Thyroid gland (tissue), 4 donors: ENCODE measurements at regions not wholly inside any gene's neighbourhood (a gene's known extent, or its start where the extent isn't known, plus 50 kb on each side); places are given as distances from the start of the nearest gene placed in this dataset.

Experiments
- DNase-seq, 2 donors: peaks; one replicate each; pipeline ENCODE4 v3.0.0-alpha.2; 2019
- H3K27ac ChIP-seq, 3 donors: fragments of 200-600 bp; sonication (generic); 1 replicate in 2 of 3; 2 replicates in 1 of 3; pipeline ENCODE4 v1.5.1; 2016 to 2019; ENCODE audit warnings: mild to moderate bottlenecking in 1 of 3, moderate library complexity in 1 of 3
- H3K27me3 ChIP-seq: fragments of 200-600 bp; sonication (generic); one replicate; pipeline ENCODE4 v1.5.1; 2019
- H3K36me3 ChIP-seq, 2 donors: fragments of 200-600 bp; sonication (generic); one replicate each; pipeline ENCODE4 v1.5.1; 2016 to 2019
- H3K4me1 ChIP-seq, 2 donors: fragments of 200-600 bp; sonication (generic); one replicate each; pipeline ENCODE4 v1.5.1; 2017 to 2019
- H3K4me3 ChIP-seq, 3 donors: fragments of 200-600 bp; sonication (generic); replicated peaks in 1 of 3; 1 replicate in 2 of 3; 2 replicates in 1 of 3; pipeline ENCODE4 v1.5.1; 2016; ENCODE audit warnings: mild to moderate bottlenecking in 1 of 3
- H3K9me3 ChIP-seq: fragments of 200-600 bp; sonication (generic); one replicate; pipeline ENCODE4 v1.5.1; 2017
- POLR2A ChIP-seq, 2 donors: fragments of 450-650 bp; IDR thresholded peaks; one replicate each; pipeline ENCODE4 v1.6.1; 2017; ENCODE audit warnings: antibody characterized with exemption in 2 of 2, mild to moderate bottlenecking in 2 of 2, moderate library complexity in 1 of 2
- WGBS, 2 donors: methylation state at CpG; one replicate each; pipeline ENCODE4 v1.1.5; 2017; 5-methylcytosine and 5-hydroxymethylcytosine counted together
- intact Hi-C: fragments of 100-400 bp; cut with DNase I; formaldehyde crosslinking; loops from one replicate; pipeline ENCODE4 v1.15.1; 2023
- TF ChIP-seq, protein P1 (sequence below), 6 experiments: fragments of 200-600 bp in 3 of 6; fragments of 450-650 bp in 3 of 6; sonication (generic) in 3 of 6; IDR thresholded peaks; one replicate each; pipeline ENCODE4 v1.5.1; 2016 to 2019; ENCODE audit warnings: antibody characterized with exemption in 6 of 6, mild to moderate bottlenecking in 2 of 6, inconsistent platforms in 1 of 6, moderate library complexity in 1 of 6

- H3K27ac ChIP-seq, result no peak overlapping the region
- TF ChIP-seq, protein P1, sequence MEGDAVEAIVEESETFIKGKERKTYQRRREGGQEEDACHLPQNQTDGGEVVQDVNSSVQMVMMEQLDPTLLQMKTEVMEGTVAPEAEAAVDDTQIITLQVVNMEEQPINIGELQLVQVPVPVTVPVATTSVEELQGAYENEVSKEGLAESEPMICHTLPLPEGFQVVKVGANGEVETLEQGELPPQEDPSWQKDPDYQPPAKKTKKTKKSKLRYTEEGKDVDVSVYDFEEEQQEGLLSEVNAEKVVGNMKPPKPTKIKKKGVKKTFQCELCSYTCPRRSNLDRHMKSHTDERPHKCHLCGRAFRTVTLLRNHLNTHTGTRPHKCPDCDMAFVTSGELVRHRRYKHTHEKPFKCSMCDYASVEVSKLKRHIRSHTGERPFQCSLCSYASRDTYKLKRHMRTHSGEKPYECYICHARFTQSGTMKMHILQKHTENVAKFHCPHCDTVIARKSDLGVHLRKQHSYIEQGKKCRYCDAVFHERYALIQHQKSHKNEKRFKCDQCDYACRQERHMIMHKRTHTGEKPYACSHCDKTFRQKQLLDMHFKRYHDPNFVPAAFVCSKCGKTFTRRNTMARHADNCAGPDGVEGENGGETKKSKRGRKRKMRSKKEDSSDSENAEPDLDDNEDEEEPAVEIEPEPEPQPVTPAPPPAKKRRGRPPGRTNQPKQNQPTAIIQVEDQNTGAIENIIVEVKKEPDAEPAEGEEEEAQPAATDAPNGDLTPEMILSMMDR (IDR thresholded peaks at IDR 0.05), result no peak
- TF ChIP-seq POLR2A (IDR thresholded peaks at IDR 0.05), result no peak
- WGBS, 2 donors, result 65 to 71% methylated on average over 3 of the region's 3 CpGs
- DNase-seq, result no peak
- no peak overlapping the region for H3K4me3 ChIP-seq
- no peaks in the 10 kb centered on the region for H3K4me1 ChIP-seq
- H3K9me3 ChIP-seq, result no peaks in the 10 kb centered on the region
- H3K36me3 ChIP-seq, result no peaks in the 10 kb centered on the region
- intact Hi-C loops, result no loop called here
- H3K27me3 ChIP-seq, result no peaks in the 10 kb centered on the region
These were observed 519.1 kb downstream of the CDH9 start for GRCh38 chr5:26519245-26519644.

GRCh38 chr5:26518065-26518464, 520.3 kb downstream of the CDH9 start:
- no peak for TF ChIP-seq POLR2A (IDR thresholded peaks at IDR 0.05)
- TF ChIP-seq, protein P1 (IDR thresholded peaks at IDR 0.05), result no peak
- no peaks in the 10 kb centered on the region for H3K27me3 ChIP-seq
- intact Hi-C loops, result no loop called here
- H3K27ac ChIP-seq, result no peak overlapping the region
- no peaks in the 10 kb centered on the region for H3K4me1 ChIP-seq
- WGBS, 2 donors, result 73 to 86% methylated on average over 5 of the region's 5 CpGs
- no peaks in the 10 kb centered on the region for H3K36me3 ChIP-seq
- DNase-seq, result no peak
- H3K9me3 ChIP-seq, result no peaks in the 10 kb centered on the region
- no peak overlapping the region for H3K4me3 ChIP-seq

- no peak overlapping the region for H3K4me3 ChIP-seq
- no peaks in the 10 kb centered on the region for H3K36me3 ChIP-seq
- WGBS, 2 donors, result 71 to 73% methylated on average over 5 of the region's 5 CpGs
- TF ChIP-seq, protein P1 (IDR thresholded peaks at IDR 0.05), result no peak
- no peak for TF ChIP-seq POLR2A (IDR thresholded peaks at IDR 0.05)
- no peaks in the 10 kb centered on the region for H3K4me1 ChIP-seq
- H3K27ac ChIP-seq, result no peak overlapping the region
- DNase-seq, result no peak
- H3K9me3 ChIP-seq, result no peaks in the 10 kb centered on the region
- intact Hi-C loops, result no loop called here
- no peaks in the 10 kb centered on the region for H3K27me3 ChIP-seq
These were observed 539.4 kb downstream of the CDH9 start for GRCh38 chr5:26498972-26499371.

- TF ChIP-seq POLR2A (IDR thresholded peaks at IDR 0.05), result no peak
- TF ChIP-seq, protein P1 (IDR thresholded peaks at IDR 0.05), result no peak
- 64 to 74% methylated on average over 2 of the region's 2 CpGs for WGBS, 2 donors
- Histone ChIP-seq H3K27me3 (no peaks in the 10 kb centered on the region), H3K9me3 (no peaks in the 10 kb centered on the region), H3K4me3 (no peak overlapping the region), H3K4me1 (no peaks in the 10 kb centered on the region), H3K36me3 (no peaks in the 10 kb centered on the region), H3K27ac (no peak overlapping the region)
- DNase-seq, result no peak
- intact Hi-C loops, result no loop called here
These were observed 542.9 kb downstream of the CDH9 start for GRCh38 chr5:26495437-26495836.

- DNase-seq, result no peak
- H3K27ac ChIP-seq, result no peak overlapping the region
- no peaks in the 10 kb centered on the region for H3K36me3 ChIP-seq
- no peaks in the 10 kb centered on the region for H3K9me3 ChIP-seq
- TF ChIP-seq POLR2A (IDR thresholded peaks at IDR 0.05), result no peak
- TF ChIP-seq, protein P1 (IDR thresholded peaks at IDR 0.05), result no peak
- H3K27me3 ChIP-seq, result no peaks in the 10 kb centered on the region
- 71 to 84% methylated on average over 2 of the region's 2 CpGs for WGBS, 2 donors
- H3K4me3 ChIP-seq, result no peak overlapping the region
- no peaks in the 10 kb centered on the region for H3K4me1 ChIP-seq
- intact Hi-C loops, result no loop called here
These were observed 545.4 kb downstream of the CDH9 start for GRCh38 chr5:26492906-26493459.
